ENCODE measurements at regions not wholly inside any gene's neighbourhood (a gene's known extent, or its start where the extent isn't known, plus 50 kb on each side); places are given as distances from the start of the nearest gene placed in this dataset.
"Not testable (repeated sequence)": the region's sequence is repeated elsewhere in the genome, so short reads cannot be mapped to it uniquely, and the experiment has no call there.

DNA sequence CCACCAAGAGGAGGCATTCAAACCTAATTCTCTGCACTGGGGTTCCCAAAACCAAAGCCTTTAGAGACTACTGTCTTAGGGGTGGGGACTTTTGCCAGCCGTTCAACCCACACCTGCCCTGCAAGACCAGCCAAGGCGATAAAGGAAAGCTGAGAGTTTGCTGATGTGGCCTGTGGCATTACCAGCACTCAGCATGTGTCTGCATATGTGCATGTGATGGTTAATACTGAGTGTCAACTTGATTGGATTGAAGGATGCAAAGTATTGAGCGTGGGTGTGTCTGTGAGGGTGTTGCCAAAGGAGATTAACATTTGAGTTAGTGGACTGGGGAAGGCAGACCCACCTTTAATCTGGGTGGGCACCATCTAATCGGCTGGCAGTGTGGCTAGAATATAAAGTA is 474.2 kb downstream of the MED10 start:
- no peak for DNase-seq (ENCODE audit: low read depth in 3 of 3, low spot score in 2 of 3)

- no peak for DNase-seq (ENCODE audit: low read depth in 3 of 3, low spot score in 2 of 3)
Observed at GRCh38 chr5:5902678-5903646, 475.4 kb downstream of the MED10 start.

DNA sequence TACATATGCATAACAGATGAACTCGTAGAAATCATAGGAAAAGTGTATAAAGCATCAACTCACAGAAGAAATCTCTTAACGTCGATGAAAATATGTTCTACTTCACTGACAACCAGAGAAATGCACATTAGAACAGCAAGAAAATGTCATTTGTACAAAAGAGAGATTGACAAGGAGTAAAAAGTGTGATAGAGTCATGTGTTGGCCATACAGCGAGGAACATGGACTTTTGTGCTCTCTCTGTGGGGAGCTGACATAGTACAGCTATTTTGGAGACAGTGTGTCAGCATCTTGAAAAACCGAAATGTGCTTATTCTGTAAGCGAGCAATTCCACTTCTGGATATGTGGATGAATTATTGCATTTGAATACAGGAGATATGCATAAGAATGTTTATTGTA is 477.9 kb downstream of the ICE1 start:
- no peak for DNase-seq (ENCODE audit: low read depth in 3 of 3, low spot score in 2 of 3)

- no peak for DNase-seq (ENCODE audit: low read depth in 3 of 3, low spot score in 2 of 3)
Observed at GRCh38 chr5:5899716-5900115, 477.2 kb downstream of the ICE1 start.

DNA sequence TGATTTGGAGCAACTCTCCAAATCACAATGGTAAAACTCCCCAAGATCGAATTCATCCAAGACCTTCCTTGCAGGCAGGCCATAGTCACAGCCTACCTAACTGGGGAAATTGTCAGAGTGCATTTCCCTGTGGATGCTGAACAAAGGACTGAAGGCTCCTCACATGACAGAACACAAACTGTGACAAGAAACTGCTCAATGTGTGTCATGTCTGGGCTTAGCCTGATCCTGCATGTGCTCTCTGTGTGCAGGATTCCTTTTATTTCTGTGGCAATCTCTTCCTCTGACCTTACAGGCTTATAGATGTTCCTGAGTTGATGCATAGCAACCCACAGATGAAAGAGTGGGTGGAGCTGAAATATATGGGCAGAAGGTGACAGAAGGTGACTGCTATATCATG is 465.8 kb downstream of the ICE1 start:
- no peak for DNase-seq (ENCODE audit: low read depth in 3 of 3, low spot score in 2 of 3)

DNA sequence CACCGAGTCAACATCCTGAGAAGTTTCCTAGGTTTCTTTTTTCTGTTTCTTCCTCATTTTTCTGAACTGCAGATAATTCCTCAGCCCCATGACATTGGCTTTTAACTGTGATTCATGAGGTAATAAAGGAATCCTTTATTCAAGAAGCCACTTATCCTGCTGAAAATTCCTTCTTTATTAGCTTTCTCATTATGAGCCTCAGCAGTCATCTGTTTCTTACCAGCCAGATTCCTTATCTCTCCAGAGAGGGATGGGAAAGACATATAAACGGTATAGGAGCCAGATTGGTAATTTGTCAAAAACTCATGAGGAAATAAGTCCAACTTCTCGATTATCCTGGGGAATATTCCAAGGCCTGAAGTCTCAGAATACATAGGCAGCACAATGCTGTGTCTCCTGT is 465.4 kb downstream of the ICE1 start:
- no peak for DNase-seq (ENCODE audit: low read depth in 3 of 3, low spot score in 2 of 3)

DNA sequence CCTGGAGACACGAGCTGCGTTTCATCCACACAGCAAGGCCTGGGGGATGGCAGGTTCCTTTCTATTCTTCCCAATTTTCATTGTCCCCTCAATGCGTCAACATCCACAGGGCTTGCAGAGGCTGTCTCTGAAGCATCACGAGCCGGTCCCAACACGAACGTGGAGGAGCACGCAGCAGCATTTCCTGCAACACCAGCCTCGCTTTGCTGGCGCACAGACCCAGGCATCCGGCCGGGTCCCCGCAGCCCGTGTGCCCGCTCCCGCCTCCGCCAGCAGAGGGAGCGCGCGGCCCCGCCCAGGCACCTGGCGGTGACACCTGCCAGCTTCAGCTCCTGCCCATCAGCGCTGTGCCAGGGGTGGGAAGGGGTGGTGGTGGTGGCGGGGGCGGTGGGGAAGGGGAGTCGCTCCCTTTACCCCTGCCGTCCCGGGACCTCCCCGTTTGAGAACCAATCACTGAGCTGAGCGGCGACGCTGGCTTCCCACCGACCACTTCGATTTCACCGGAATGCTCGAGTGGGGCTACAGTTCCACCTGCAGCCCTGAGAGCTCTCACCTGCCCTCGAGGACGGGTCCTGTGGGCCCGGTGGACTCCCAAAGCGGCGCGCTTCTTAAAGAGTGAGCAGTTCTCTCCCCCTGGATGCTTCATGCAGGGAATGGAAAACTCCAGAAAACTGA is 464.5 kb downstream of the ICE1 start:
- DNase-seq (ENCODE audit: low read depth in 3 of 3, low spot score in 2 of 3) = no peak

GRCh38 chr5:5886353-5886752 is 463.9 kb downstream of the ICE1 start:
- no peak for DNase-seq (ENCODE audit: low read depth in 3 of 3, low spot score in 2 of 3)

GRCh38 chr5:5885782-5886181 is 463.3 kb downstream of the ICE1 start:
- DNase-seq (ENCODE audit: low read depth in 3 of 3, low spot score in 2 of 3) = no peak

DNA sequence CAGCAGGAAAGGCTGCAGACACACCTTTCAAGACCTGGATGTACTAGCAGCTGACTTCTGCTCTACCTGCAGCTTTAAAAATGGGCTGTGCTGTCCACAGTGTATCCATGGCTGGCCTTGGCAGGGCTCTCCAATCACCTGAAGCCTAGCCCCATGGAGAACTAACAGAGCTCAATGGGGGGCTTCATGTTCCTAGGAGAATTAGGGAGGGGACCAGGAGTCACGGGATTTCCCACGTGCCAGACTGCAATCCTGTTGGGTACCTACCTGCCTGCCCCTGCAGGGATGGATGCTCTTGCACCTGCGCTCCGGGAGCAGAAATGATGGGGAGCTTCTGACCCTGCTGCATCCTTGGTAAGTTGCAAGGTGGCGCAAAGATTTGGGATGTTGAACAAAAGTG is 462.1 kb downstream of the ICE1 start:
- DNase-seq (ENCODE audit: low read depth in 3 of 3, low spot score in 2 of 3) = no peak

GRCh38 chr5:5883562-5883961 is 461.1 kb downstream of the ICE1 start:
- no peak for DNase-seq (ENCODE audit: low read depth in 3 of 3, low spot score in 2 of 3)

DNA sequence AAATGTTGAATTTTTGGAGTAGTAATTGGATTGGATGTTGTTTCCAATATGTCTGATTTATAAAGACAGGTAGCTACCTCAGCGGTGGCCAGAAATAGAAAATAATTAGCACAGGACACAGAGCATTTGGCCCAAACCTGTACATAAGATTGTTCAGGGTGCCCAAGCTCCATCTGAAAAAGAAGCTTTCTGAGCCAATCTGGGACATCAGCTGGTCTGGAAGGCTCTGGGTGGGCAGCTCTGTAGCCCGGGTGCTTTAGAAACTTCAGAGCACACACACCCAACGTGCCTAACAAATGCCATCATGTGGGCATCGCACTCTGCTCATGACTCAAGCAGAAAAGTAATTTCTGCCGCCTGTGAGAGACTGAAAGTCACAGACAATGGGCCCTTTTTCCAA is 460.7 kb downstream of the ICE1 start:
- no peak for DNase-seq (ENCODE audit: low read depth in 3 of 3, low spot score in 2 of 3)

GRCh38 chr5:5882706-5883105 is 460.2 kb downstream of the ICE1 start:
- no peak for DNase-seq (ENCODE audit: low read depth in 3 of 3, low spot score in 2 of 3)

DNA sequence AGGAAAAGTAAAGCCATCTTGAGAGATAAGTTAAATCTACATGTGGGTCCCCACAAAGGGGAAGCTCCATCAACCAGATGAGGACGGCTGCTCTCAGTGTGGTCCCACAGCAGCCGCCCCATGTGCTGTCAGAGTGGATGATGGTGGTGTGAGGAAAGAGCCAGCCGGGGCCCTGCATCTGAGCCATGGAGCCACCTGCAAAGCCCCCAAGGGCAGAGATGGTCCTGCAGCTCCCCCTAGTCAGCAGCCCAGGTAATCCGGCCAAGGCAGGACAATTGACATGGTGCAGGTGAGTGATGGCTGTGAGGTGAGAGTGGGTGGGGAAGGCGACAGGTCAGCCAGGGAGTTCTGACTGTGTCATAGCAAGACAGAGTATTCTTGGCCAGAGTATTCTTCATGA is 458.8 kb downstream of the ICE1 start:
- DNase-seq (ENCODE audit: low read depth in 3 of 3, low spot score in 2 of 3) = no peak

GRCh38 chr5:5880077-5880763 is 457.7 kb downstream of the ICE1 start:
- DNase-seq (ENCODE audit: low read depth in 3 of 3, low spot score in 2 of 3) = no peak

GRCh38 chr5:5857396-5857795 is 434.9 kb downstream of the ICE1 start:
- DNase-seq (ENCODE audit: low read depth in 3 of 3, low spot score in 2 of 3) = no peak

GRCh38 chr5:5854087-5854486 is 431.6 kb downstream of the ICE1 start:
- no peak for DNase-seq (ENCODE audit: low read depth in 3 of 3, low spot score in 2 of 3)

DNA sequence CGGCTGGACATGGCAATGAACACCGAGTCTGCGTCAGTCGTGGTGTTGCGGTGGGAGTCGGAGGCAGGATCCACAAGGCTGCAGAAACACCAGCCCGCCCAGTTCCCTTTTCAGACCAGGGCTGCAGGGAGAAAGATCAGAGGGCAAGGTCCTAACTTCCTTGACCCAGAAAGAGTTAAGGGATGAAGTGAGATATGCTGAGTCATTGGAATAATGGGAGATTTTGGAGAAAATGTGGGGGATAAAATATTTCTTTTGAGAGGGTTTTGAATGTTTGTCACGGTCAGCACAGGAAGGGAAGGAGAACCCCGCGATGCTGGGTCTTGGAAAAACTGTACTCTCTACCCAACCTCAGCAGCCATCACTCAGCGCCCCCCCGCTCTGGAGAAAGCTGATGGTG is 416.0 kb downstream of the ICE1 start:
- no peak for DNase-seq (ENCODE audit: low read depth in 3 of 3, low spot score in 2 of 3)

DNA sequence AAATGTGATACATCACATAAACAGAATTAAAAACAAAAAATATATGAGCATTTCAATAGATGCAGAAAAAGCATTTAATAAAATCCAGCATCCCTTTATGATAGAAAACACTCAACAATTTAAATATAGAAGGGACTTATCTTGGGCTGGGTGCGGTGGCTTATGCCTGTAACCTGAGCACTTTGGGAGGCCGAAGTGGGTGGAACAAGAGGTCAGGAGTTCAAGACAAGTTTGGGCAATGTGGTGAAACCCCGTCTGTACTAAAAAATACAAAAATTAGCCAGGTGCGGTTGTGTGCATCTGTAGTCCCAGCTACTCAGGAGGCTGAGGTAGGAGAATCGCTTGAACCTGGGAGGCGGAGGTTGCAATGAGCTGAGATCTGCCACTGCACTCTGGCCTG is 409.1 kb downstream of the ICE1 start:
- not testable (repeated sequence) for DNase-seq (ENCODE audit: low read depth in 3 of 3, low spot score in 2 of 3)

- DNase-seq (ENCODE audit: low read depth in 3 of 3, low spot score in 2 of 3) = no peak
Observed at GRCh38 chr5:5828619-5829018, 406.1 kb downstream of the ICE1 start.

DNA sequence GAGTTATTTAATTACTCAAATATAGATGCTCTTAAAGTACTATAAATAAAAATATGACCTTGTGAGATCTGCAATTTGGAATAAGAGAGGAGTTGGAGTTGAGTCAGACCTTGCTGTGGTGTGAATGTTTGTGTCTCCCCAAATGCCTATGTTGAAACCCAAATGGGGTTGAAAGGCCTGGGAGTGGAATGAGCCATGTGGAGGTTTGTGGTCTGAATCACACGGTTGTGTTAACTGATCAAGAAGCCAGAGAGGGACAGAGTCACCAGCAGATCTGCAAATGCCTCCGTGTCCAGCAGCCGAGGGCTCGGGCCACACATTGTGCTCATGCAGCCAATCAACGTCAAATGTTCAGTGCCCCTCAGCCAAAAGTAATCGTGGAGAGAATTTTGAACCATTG is 404.4 kb downstream of the ICE1 start:
- no peak for DNase-seq (ENCODE audit: low read depth in 3 of 3, low spot score in 2 of 3)
